ENCODE measurements at regions not wholly inside any gene's neighbourhood (a gene's known extent, or its start where the extent isn't known, plus 50 kb on each side); places are given as distances from the start of the nearest gene placed in this dataset.

DNA sequence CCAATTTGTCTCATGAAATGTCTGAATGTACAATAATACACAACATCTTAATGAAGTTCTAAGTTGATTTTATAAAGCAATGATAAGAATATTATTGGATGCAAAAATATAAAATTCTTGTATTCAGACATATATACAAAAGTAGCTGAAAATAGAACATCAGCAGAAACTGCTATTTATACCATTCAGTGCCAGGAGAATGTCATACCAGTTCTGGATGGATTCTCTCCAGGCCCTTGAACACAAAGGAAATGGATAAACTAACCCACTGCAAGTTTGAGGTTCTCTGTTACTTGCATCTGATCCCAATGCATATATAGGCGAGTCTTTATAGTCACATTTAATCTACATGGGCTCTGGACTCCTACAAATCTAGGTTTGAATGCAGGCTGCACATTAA, 126.3 kb upstream of the KLF3 start:
- BruUV-seq (replicated peaks) = no TSS peak
- Histone ChIP-seq H3K27ac (ENCODE audit: low read depth, low read length) (no peak overlapping the region), H2AFZ (ENCODE audit: low read depth, low read length, poor library complexity, severe bottlenecking) (no peak overlapping the region), H3K9ac (ENCODE audit: low read length) (no peak overlapping the region), H3K79me2 (ENCODE audit: insufficient read depth, low read length) (no peaks in the 10 kb centered on the region), H3K4me3 (replicated peaks in 1 of 2; ENCODE audit: low read depth in 1 of 2, low read length in 2 of 2) (no peak overlapping the region), H3K4me1 (ENCODE audit: control insufficient read depth in 1 of 2, insufficient read depth in 2 of 2, low read length in 2 of 2) (no peaks in the 10 kb centered on the region), H4K20me1 (ENCODE audit: insufficient read depth) (no peaks in the 10 kb centered on the region), H3K9me3 (ENCODE audit: control insufficient read depth in 1 of 2, insufficient read depth in 1 of 2, low read depth in 1 of 2, low read length in 2 of 2) (no peaks in the 10 kb centered on the region), H3K4me2 (ENCODE audit: low read length) (no peak overlapping the region), H3K9me2 (ENCODE audit: insufficient read depth) (no peaks in the 10 kb centered on the region), H3K27me3 (ENCODE audit: insufficient read depth, low read length) (no peaks in the 10 kb centered on the region), H3K36me3 (ENCODE audit: control insufficient read depth in 1 of 2, insufficient read depth in 2 of 2, low read length in 2 of 2) (no peaks in the 10 kb centered on the region)
- DNase-seq (ENCODE audit: low read depth, low spot score) (no peak), ATAC-seq (no peak)
- POLR2A ChIA-PET = no interaction called here
- TF ChIP-seq YY1 (IDR thresholded peaks at IDR 0.05; ENCODE audit: extremely low read depth, insufficient replicate concordance, low read depth, low read length) (no peak), JUND (IDR thresholded peaks at IDR 0.05) (no peak), ZNF274 (IDR thresholded peaks at IDR 0.05; ENCODE audit: low read depth, low read length) (no peak), EZH2 (IDR thresholded peaks at IDR 0.05) (no peak), SRF (IDR thresholded peaks at IDR 0.05; ENCODE audit: low read depth) (no peak)
- TF ChIP-seq, protein P1, sequence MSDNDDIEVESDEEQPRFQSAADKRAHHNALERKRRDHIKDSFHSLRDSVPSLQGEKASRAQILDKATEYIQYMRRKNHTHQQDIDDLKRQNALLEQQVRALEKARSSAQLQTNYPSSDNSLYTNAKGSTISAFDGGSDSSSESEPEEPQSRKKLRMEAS (IDR thresholded peaks at IDR 0.05) = no peak
- TF ChIP-seq, protein P2, sequence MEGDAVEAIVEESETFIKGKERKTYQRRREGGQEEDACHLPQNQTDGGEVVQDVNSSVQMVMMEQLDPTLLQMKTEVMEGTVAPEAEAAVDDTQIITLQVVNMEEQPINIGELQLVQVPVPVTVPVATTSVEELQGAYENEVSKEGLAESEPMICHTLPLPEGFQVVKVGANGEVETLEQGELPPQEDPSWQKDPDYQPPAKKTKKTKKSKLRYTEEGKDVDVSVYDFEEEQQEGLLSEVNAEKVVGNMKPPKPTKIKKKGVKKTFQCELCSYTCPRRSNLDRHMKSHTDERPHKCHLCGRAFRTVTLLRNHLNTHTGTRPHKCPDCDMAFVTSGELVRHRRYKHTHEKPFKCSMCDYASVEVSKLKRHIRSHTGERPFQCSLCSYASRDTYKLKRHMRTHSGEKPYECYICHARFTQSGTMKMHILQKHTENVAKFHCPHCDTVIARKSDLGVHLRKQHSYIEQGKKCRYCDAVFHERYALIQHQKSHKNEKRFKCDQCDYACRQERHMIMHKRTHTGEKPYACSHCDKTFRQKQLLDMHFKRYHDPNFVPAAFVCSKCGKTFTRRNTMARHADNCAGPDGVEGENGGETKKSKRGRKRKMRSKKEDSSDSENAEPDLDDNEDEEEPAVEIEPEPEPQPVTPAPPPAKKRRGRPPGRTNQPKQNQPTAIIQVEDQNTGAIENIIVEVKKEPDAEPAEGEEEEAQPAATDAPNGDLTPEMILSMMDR (IDR thresholded peaks at IDR 0.05 in 2 of 3, conservative IDR thresholded peaks at IDR 0.05 in 1 of 3; ENCODE audit: borderline replicate concordance in 1 of 3, insufficient read depth in 1 of 3, low read depth in 2 of 3, low read length in 2 of 3) = no peak
- CTCF ChIA-PET = no interaction called here
- intact Hi-C loops (cut with micrococcal nuclease) = no loop called here
- RAD21 ChIA-PET (ENCODE audit: low non-redundant PET in 1 of 2, low total read pairs in 2 of 2, uncharacterized antibody in 2 of 2, unreplicated experiment in 2 of 2) = no interaction called here

DNA sequence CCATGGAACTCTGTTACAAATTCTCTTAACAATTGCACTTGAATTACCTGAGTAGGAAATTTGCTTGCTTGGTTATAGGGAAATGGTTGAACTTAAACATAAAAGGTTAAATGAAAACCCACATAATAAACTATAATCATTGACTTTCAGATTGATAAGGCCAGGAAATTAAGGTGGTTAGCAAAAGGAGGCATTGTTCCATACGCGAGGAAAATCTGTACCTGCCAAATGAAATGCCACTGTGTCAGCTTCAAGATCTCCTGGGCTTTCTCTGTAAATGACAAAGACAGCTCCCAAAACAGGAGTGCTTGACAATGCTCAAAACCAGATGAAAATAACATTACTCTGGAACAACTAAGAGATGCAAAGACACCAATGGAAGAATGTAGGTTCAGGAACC, 125.5 kb upstream of the KLF3 start:
- Histone ChIP-seq H3K79me2 (ENCODE audit: insufficient read depth, low read length) (no peaks in the 10 kb centered on the region), H3K9ac (ENCODE audit: low read length) (no peak overlapping the region), H3K9me2 (ENCODE audit: insufficient read depth) (no peaks in the 10 kb centered on the region), H4K20me1 (ENCODE audit: insufficient read depth) (no peaks in the 10 kb centered on the region), H3K4me3 (replicated peaks in 1 of 2; ENCODE audit: low read depth in 1 of 2, low read length in 2 of 2) (no peak overlapping the region), H3K4me1 (ENCODE audit: control insufficient read depth in 1 of 2, insufficient read depth in 2 of 2, low read length in 2 of 2) (no peaks in the 10 kb centered on the region), H3K36me3 (ENCODE audit: control insufficient read depth in 1 of 2, insufficient read depth in 2 of 2, low read length in 2 of 2) (no peaks in the 10 kb centered on the region), H2AFZ (ENCODE audit: low read depth, low read length, poor library complexity, severe bottlenecking) (no peak overlapping the region), H3K9me3 (ENCODE audit: control insufficient read depth in 1 of 2, insufficient read depth in 1 of 2, low read depth in 1 of 2, low read length in 2 of 2) (no peaks in the 10 kb centered on the region), H3K27me3 (ENCODE audit: insufficient read depth, low read length) (no peaks in the 10 kb centered on the region), H3K27ac (ENCODE audit: low read depth, low read length) (no peak overlapping the region), H3K4me2 (ENCODE audit: low read length) (no peak overlapping the region)
- CTCF ChIA-PET = no interaction called here
- intact Hi-C loops (cut with micrococcal nuclease) = no loop called here
- POLR2A ChIA-PET = no interaction called here
- DNase-seq (ENCODE audit: low read depth, low spot score) (no peak), ATAC-seq (no peak)
- RAD21 ChIA-PET (ENCODE audit: low non-redundant PET in 1 of 2, low total read pairs in 2 of 2, uncharacterized antibody in 2 of 2, unreplicated experiment in 2 of 2) = no interaction called here
- no TSS peak for BruUV-seq (replicated peaks)
- TF ChIP-seq RAD21 (IDR thresholded peaks at IDR 0.05; ENCODE audit: low read depth) = no peak
- TF ChIP-seq, protein P3, sequence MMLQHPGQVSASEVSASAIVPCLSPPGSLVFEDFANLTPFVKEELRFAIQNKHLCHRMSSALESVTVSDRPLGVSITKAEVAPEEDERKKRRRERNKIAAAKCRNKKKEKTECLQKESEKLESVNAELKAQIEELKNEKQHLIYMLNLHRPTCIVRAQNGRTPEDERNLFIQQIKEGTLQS (IDR thresholded peaks at IDR 0.05) = no peak
- TF ChIP-seq, protein P4, sequence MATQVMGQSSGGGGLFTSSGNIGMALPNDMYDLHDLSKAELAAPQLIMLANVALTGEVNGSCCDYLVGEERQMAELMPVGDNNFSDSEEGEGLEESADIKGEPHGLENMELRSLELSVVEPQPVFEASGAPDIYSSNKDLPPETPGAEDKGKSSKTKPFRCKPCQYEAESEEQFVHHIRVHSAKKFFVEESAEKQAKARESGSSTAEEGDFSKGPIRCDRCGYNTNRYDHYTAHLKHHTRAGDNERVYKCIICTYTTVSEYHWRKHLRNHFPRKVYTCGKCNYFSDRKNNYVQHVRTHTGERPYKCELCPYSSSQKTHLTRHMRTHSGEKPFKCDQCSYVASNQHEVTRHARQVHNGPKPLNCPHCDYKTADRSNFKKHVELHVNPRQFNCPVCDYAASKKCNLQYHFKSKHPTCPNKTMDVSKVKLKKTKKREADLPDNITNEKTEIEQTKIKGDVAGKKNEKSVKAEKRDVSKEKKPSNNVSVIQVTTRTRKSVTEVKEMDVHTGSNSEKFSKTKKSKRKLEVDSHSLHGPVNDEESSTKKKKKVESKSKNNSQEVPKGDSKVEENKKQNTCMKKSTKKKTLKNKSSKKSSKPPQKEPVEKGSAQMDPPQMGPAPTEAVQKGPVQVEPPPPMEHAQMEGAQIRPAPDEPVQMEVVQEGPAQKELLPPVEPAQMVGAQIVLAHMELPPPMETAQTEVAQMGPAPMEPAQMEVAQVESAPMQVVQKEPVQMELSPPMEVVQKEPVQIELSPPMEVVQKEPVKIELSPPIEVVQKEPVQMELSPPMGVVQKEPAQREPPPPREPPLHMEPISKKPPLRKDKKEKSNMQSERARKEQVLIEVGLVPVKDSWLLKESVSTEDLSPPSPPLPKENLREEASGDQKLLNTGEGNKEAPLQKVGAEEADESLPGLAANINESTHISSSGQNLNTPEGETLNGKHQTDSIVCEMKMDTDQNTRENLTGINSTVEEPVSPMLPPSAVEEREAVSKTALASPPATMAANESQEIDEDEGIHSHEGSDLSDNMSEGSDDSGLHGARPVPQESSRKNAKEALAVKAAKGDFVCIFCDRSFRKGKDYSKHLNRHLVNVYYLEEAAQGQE (IDR thresholded peaks at IDR 0.05; ENCODE audit: low read depth) = no peak
- TF ChIP-seq, protein P2 (IDR thresholded peaks at IDR 0.05 in 2 of 3, conservative IDR thresholded peaks at IDR 0.05 in 1 of 3; ENCODE audit: borderline replicate concordance in 1 of 3, insufficient read depth in 1 of 3, low read depth in 2 of 3, low read length in 2 of 3) = no peak
- no peak for TF ChIP-seq FOSL1 (IDR thresholded peaks at IDR 0.05; ENCODE audit: low read depth)
- TF ChIP-seq SIN3A (IDR thresholded peaks at IDR 0.05; ENCODE audit: low read depth) = no peak
- no peak for TF ChIP-seq EZH2phosphoT487 (IDR thresholded peaks at IDR 0.05; ENCODE audit: borderline replicate concordance)
